Glutamatergic neuron (in vitro differentiated cells): ENCODE measurements at regions not wholly inside any gene's neighbourhood (a gene's known extent, or its start where the extent isn't known, plus 50 kb on each side); places are given as distances from the start of the nearest gene placed in this dataset.
"Not testable (repeated sequence)": the region's sequence is repeated elsewhere in the genome, so short reads cannot be mapped to it uniquely, and the experiment has no call there.

Experiments used
- DNase-seq: peaks from one replicate; pipeline ENCODE4 v3.0.0; 2022
- H3K27ac Mint-ChIP-seq: one replicate; pipeline ENCODE4 v1.8.0; 2020; ENCODE audit warnings: mild to moderate bottlenecking, mixed read lengths, inconsistent platforms; ENCODE audit not compliant: unreplicated experiment
- H3K27me3 Mint-ChIP-seq: one replicate; pipeline ENCODE4 v1.8.0; 2020; ENCODE audit warnings: mild to moderate bottlenecking, moderate library complexity, mixed read lengths, inconsistent platforms; ENCODE audit not compliant: unreplicated experiment
- H3K36me3 Mint-ChIP-seq: one replicate; pipeline ENCODE4 v1.8.0; 2020; ENCODE audit warnings: mild to moderate bottlenecking, mixed read lengths, inconsistent platforms; ENCODE audit not compliant: unreplicated experiment
- H3K4me1 Mint-ChIP-seq: one replicate; pipeline ENCODE4 v1.8.0; 2020; ENCODE audit warnings: mild to moderate bottlenecking, low read depth, mixed read lengths, inconsistent platforms; ENCODE audit not compliant: unreplicated experiment
- H3K4me3 Mint-ChIP-seq: one replicate; pipeline ENCODE4 v1.8.0; 2020; ENCODE audit warnings: mild to moderate bottlenecking, mixed read lengths, inconsistent platforms; ENCODE audit not compliant: unreplicated experiment
- H3K9me3 Mint-ChIP-seq: one replicate; pipeline ENCODE4 v1.8.0; 2020; ENCODE audit warnings: mild to moderate bottlenecking, moderate library complexity, mixed read lengths, inconsistent platforms; ENCODE audit not compliant: unreplicated experiment
- CTCF ChIP-seq: fragments of 200-600 bp; sonication (generic); IDR thresholded peaks from one replicate; pipeline ENCODE4 v1.5.0; 2021; ENCODE audit not compliant: partially characterized antibody, unreplicated experiment

GRCh38 chr6:11943060-11943459, 69.1 kb upstream of the HIVEP1 start:
- Mint-ChIP-seq H3K9me3 (no peaks in the 10 kb centered on the region), H3K36me3 (no peaks in the 10 kb centered on the region), H3K4me1 (no peaks in the 10 kb centered on the region), H3K27me3 (no peaks in the 10 kb centered on the region), H3K4me3 (no peak overlapping the region), H3K27ac (no peak overlapping the region)
- no peak for TF ChIP-seq CTCF
- no peak for DNase-seq

GRCh38 chr6:11942185-11942864, 69.8 kb upstream of the HIVEP1 start:
- Mint-ChIP-seq H3K36me3 (no peaks in the 10 kb centered on the region), H3K4me1 (no peaks in the 10 kb centered on the region), H3K9me3 (no peaks in the 10 kb centered on the region), H3K27ac (no peak overlapping the region), H3K4me3 (no peak overlapping the region), H3K27me3 (no peaks in the 10 kb centered on the region)
- TF ChIP-seq CTCF, result no peak
- no peak for DNase-seq

DNA sequence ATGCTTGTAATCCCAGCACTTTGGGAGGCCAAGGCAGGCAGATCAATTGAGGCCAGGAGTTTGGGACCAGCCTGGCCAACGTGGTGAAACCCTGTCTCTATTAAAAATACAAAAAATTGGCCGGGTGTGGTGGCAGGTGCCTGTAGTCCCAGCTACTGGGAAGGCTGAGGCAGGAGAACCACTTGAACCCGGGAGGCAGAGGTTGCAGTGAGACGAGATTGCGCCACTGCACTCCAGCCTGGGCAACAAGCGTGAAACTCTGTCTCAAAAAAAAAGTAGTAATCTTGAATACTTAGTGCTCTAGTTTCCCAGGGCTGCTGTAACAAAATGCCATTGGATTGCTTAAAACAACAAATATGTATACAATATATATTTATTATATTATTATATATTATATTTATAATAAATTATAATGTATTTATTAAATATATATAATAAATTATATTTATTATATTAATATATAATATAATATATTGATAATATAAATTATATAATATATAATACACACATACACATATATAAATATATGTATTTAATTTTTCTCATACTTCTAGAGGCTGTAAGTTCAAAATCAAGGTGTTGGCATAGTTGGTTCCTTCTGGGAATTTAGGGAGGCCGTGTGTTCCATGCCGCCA, 71.5 kb upstream of the HIVEP1 start:
- H3K4me1 Mint-ChIP-seq, H3K4me3 Mint-ChIP-seq, H3K36me3 Mint-ChIP-seq, H3K9me3 Mint-ChIP-seq, H3K27me3 Mint-ChIP-seq, H3K27ac Mint-ChIP-seq, DNase-seq: not testable (repeated sequence)

DNA sequence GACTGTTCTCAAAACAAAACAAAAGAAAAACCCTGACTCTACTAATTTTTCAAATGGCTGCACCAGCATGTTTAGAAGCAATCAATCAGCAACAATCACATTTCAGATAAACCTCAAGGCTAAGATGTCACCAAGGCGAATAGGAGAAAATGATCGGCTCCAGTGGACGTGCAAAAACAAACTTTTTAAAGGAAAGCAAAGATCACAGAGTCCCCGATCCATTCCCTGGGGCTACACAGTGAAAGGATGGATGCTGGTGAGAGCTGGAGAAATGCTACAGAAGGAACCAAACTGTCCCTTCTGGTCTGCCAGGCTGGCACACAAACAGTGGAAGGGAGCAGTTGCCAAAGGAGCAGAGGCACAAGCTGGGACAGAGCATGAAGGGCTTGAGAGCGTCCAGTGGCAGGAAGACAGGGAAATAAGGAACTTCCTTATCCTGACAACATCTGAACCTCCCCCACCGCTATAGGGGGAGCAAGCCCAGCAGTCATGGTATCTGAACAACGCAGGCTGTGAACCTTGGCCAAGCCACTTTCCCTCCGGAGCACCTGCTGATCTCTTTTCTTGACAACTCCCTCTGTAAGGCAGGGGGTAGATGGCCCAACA, 73.7 kb upstream of the HIVEP1 start:
- TF ChIP-seq CTCF, result no peak
- no peak for DNase-seq
- H3K36me3 Mint-ChIP-seq, result no peaks in the 10 kb centered on the region
- no peaks in the 10 kb centered on the region for H3K9me3 Mint-ChIP-seq
- H3K27ac Mint-ChIP-seq, result no peak overlapping the region
- H3K4me1 Mint-ChIP-seq, result no peaks in the 10 kb centered on the region
- H3K27me3 Mint-ChIP-seq, result no peaks in the 10 kb centered on the region
- H3K4me3 Mint-ChIP-seq, result no peak overlapping the region

- Mint-ChIP-seq H3K27me3 (no peaks in the 10 kb centered on the region), H3K36me3 (no peaks in the 10 kb centered on the region), H3K4me1 (no peaks in the 10 kb centered on the region), H3K4me3 (no peak overlapping the region), H3K27ac (no peak overlapping the region), H3K9me3 (peaks cover 2% of the 10 kb centered on the region)
- no peak for DNase-seq
- TF ChIP-seq CTCF, result no peak
Measured at GRCh38 chr6:11934638-11935037, 77.5 kb upstream of the HIVEP1 start.

GRCh38 chr6:11932892-11933291, 79.2 kb upstream of the HIVEP1 start:
- H3K9me3 Mint-ChIP-seq, H3K27ac Mint-ChIP-seq, H3K36me3 Mint-ChIP-seq, H3K27me3 Mint-ChIP-seq, DNase-seq, H3K4me1 Mint-ChIP-seq, H3K4me3 Mint-ChIP-seq: not testable (repeated sequence)
